ENCODE measurements at regions not wholly inside any gene's neighbourhood (a gene's known extent, or its start where the extent isn't known, plus 50 kb on each side); places are given as distances from the start of the nearest gene placed in this dataset.

DNA sequence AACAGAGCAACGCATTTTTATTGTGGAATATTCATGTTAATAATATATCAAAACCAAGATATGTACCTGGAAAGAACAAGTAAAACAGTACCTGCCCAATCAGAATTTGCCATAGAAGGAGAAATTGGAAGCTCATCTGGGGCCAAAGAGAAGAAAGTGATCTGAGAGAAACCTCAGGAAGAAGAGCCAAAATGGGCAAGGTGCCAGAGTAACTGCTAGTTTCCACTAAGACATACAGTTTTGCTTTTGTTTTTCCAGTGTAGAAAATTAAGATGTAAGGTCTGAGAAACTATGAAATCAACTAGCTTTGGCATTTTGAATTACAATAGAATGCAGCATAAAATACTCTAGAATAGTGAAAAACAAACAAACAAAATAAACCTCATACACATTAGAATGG lies 2201.2 kb downstream of the ARAP2 start:
- H3K9me3 Mint-ChIP-seq = no peaks in the 10 kb centered on the region
- H3K4me3 Mint-ChIP-seq = no peak overlapping the region
- TF ChIP-seq, protein P1, sequence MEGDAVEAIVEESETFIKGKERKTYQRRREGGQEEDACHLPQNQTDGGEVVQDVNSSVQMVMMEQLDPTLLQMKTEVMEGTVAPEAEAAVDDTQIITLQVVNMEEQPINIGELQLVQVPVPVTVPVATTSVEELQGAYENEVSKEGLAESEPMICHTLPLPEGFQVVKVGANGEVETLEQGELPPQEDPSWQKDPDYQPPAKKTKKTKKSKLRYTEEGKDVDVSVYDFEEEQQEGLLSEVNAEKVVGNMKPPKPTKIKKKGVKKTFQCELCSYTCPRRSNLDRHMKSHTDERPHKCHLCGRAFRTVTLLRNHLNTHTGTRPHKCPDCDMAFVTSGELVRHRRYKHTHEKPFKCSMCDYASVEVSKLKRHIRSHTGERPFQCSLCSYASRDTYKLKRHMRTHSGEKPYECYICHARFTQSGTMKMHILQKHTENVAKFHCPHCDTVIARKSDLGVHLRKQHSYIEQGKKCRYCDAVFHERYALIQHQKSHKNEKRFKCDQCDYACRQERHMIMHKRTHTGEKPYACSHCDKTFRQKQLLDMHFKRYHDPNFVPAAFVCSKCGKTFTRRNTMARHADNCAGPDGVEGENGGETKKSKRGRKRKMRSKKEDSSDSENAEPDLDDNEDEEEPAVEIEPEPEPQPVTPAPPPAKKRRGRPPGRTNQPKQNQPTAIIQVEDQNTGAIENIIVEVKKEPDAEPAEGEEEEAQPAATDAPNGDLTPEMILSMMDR (conservative IDR thresholded peaks at IDR 0.05) = no peak
- no peak for DNase-seq (ENCODE audit: extremely low spot score, unreplicated experiment)
- no peaks in the 10 kb centered on the region for H3K4me1 Mint-ChIP-seq (ENCODE audit: unreplicated experiment)
- H3K36me3 Mint-ChIP-seq = no peaks in the 10 kb centered on the region
- H3K27me3 Mint-ChIP-seq = no peaks in the 10 kb centered on the region
- no peak overlapping the region for H3K27ac Mint-ChIP-seq

DNA sequence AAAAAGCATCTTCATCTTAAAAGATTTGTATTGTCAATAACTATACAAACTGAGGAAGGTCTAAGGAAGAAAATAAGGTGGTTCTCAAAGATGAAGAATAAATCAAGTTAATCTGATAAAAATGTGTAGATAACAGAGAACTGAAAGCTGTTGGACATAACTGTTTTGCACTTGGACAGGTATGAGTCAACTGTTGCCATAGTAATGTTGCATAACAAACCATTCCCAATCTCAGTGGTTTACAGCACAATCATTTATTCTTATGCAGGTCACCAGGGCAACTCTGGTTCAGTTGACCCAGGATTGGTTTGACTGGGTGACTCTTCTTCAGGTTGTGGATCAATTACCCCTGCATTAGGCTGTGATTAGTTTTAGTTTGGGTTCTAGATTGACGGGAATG lies 2197.7 kb downstream of the ARAP2 start:
- TF ChIP-seq, protein P1 (conservative IDR thresholded peaks at IDR 0.05) = no peak
- H3K4me1 Mint-ChIP-seq (ENCODE audit: unreplicated experiment) = no peaks in the 10 kb centered on the region
- no peaks in the 10 kb centered on the region for H3K27me3 Mint-ChIP-seq
- H3K9me3 Mint-ChIP-seq = no peaks in the 10 kb centered on the region
- H3K36me3 Mint-ChIP-seq = no peaks in the 10 kb centered on the region
- H3K4me3 Mint-ChIP-seq = no peak overlapping the region
- no peak for DNase-seq (ENCODE audit: extremely low spot score, unreplicated experiment)
- H3K27ac Mint-ChIP-seq = no peak overlapping the region

DNA sequence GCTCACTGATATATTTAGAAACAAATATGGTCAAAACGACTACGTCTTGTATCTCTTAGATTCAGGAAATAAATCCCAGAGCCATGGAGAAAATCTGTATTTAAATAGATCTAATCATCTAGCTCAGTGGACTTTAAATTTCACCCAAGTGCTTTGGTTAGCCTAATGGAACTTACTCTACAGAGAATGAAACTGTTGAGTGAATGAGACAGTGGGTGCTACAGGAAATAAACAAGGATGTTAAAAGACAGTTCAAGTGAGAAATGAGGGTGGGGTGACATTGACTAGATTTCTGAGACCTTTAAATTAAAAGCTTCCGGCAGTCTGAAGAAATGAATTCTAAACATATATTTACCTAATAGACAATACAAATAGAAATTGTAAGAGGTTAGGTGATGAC lies 2197.0 kb downstream of the ARAP2 start:
- Mint-ChIP-seq H3K4me3 (no peak overlapping the region), H3K27me3 (no peaks in the 10 kb centered on the region), H3K4me1 (ENCODE audit: unreplicated experiment) (no peaks in the 10 kb centered on the region), H3K27ac (no peak overlapping the region), H3K9me3 (no peaks in the 10 kb centered on the region), H3K36me3 (no peaks in the 10 kb centered on the region)
- TF ChIP-seq, protein P1 (conservative IDR thresholded peaks at IDR 0.05) = no peak
- DNase-seq (ENCODE audit: extremely low spot score, unreplicated experiment) = no peak

DNA sequence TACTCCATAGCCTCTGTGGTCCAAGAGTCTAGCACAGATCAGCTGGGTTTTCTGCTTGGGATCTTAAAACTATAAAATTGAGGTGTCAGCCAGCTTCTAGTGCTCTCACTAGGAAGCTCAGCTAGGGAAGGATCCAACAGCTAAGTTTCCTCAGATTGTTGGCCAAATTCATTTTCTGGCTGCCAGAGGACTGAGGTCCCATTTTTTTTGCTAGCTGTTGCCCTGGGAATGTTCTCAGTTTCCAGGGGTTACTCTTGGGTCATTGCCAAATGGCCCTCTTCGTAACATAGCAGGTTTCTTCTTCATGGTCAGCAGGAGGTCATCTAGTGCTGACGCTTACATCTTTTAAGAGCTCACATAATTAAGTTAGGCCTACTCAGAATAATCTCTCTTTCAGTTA lies 2178.2 kb downstream of the ARAP2 start:
- H3K9me3 Mint-ChIP-seq = no peaks in the 10 kb centered on the region
- no peaks in the 10 kb centered on the region for H3K36me3 Mint-ChIP-seq
- no peaks in the 10 kb centered on the region for H3K27me3 Mint-ChIP-seq
- H3K4me1 Mint-ChIP-seq (ENCODE audit: unreplicated experiment) = peaks cover 12% of the 10 kb centered on the region
- H3K27ac Mint-ChIP-seq = no peak overlapping the region
- no peak for DNase-seq (ENCODE audit: extremely low spot score, unreplicated experiment)
- H3K4me3 Mint-ChIP-seq = no peak overlapping the region
- TF ChIP-seq, protein P1 (conservative IDR thresholded peaks at IDR 0.05) = no peak

DNA sequence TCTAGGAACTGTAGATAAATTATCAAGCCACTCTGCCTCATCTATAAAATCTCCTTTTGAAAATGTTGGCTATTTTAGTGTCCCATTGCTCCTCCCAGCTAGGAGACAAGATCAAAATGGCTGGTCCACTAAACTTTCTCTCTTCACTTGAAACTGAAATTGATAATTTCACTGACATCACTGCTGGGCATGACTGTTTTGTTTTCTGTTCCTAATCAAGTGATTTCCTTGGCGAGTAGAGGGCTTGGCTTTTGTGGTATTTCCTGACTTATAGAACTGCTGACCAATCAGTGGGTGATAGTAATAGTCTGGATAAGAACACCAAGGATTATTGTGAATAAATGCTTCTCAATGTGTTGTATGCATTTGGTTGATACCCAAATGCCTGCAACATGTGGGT lies 2152.9 kb downstream of the ARAP2 start:
- H3K9me3 Mint-ChIP-seq = no peaks in the 10 kb centered on the region
- no peak for DNase-seq (ENCODE audit: extremely low spot score, unreplicated experiment)
- no peaks in the 10 kb centered on the region for H3K36me3 Mint-ChIP-seq
- H3K27me3 Mint-ChIP-seq = no peaks in the 10 kb centered on the region
- H3K4me3 Mint-ChIP-seq = no peak overlapping the region
- H3K27ac Mint-ChIP-seq = no peak overlapping the region
- H3K4me1 Mint-ChIP-seq (ENCODE audit: unreplicated experiment) = no peaks in the 10 kb centered on the region
- TF ChIP-seq, protein P1 (conservative IDR thresholded peaks at IDR 0.05) = no peak

DNA sequence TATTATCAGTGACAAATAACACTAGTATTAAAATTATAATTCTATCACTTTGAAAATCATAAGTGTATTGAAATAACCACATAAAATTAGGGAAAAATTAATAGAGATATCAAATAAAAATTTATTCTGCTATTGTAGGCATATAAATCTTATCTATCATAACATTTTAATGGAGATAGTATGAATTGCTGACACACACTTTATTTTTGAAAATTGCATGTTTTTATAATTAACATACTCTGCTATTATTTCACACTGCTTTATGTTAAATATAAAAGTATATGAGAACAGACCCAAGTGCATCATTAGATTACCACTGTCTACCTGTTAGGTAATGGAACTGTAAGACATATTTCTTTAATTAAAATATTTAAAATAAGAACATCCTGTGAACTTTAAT lies 2150.2 kb downstream of the ARAP2 start:
- no peak for DNase-seq (ENCODE audit: extremely low spot score, unreplicated experiment)
- Mint-ChIP-seq H3K27me3 (no peaks in the 10 kb centered on the region), H3K36me3 (no peaks in the 10 kb centered on the region), H3K9me3 (no peaks in the 10 kb centered on the region), H3K27ac (no peak overlapping the region), H3K4me3 (no peak overlapping the region), H3K4me1 (ENCODE audit: unreplicated experiment) (no peaks in the 10 kb centered on the region)
- TF ChIP-seq, protein P1 (conservative IDR thresholded peaks at IDR 0.05) = no peak

Measured in type B pancreatic cell (in vitro differentiated cells).